Heart right ventricle (tissue), 16 donors: ENCODE measurements at regions not wholly inside any gene's neighbourhood (a gene's known extent, or its start where the extent isn't known, plus 50 kb on each side); places are given as distances from the start of the nearest gene placed in this dataset.

Experiments
- ATAC-seq, 8 donors: fragments of 200-7000 bp; cut with Tn5 transposase; one replicate each; pipeline ENCODE4 v1.9.1; 2020; ENCODE audit warnings: mild to moderate bottlenecking in 8 of 8, moderate library complexity in 8 of 8, moderate number of reproducible peaks in 1 of 8
- DNase-seq, 2 donors: peaks; one replicate each; pipeline ENCODE4 v3.0.0-alpha.2; 2020
- H3K27ac ChIP-seq, 10 donors: fragments of 200-600 bp; sonication (generic) in 2 of 10; one replicate each; pipeline versions ENCODE4 v1.5.0 to v1.8.0; 2020 to 2022; ENCODE audit warnings: mild to moderate bottlenecking in 3 of 10
- H3K27me3 ChIP-seq, 7 donors: fragments of 200-600 bp; one replicate each; pipeline ENCODE4 v1.8.0; 2021 to 2022; ENCODE audit warnings: mild to moderate bottlenecking in 2 of 7
- H3K36me3 ChIP-seq, 9 donors: fragments of 200-600 bp; sonication (generic) in 1 of 9; one replicate each; pipeline versions ENCODE4 v1.5.0 to v1.8.0; 2020 to 2022; ENCODE audit warnings: mild to moderate bottlenecking in 2 of 9
- H3K4me1 ChIP-seq, 9 donors: fragments of 200-600 bp; sonication (generic) in 1 of 9; one replicate each; pipeline versions ENCODE4 v1.5.0 to v1.8.0; 2020 to 2022; ENCODE audit warnings: mild to moderate bottlenecking in 4 of 9
- H3K4me3 ChIP-seq, 10 donors: fragments of 200-600 bp; sonication (generic) in 2 of 10; one replicate each; pipeline versions ENCODE4 v1.5.0 to v1.8.0; 2020 to 2022; ENCODE audit warnings: mild to moderate bottlenecking in 7 of 10, moderate library complexity in 2 of 10
- H3K9me3 ChIP-seq, 11 donors: fragments of 200-600 bp in 10 of 11; sonication (generic) in 2 of 11; one replicate each; pipeline versions ENCODE4 v1.5.0 to v1.8.0; 2013 to 2022; ENCODE audit warnings: mild to moderate bottlenecking in 2 of 11, control low read depth in 1 of 11, moderate library complexity in 1 of 11
- WGBS, 2 donors: extraction: QIAGEN DNeasy Blood & Tissue Kit; methylation state at CpG; one replicate each; pipeline ENCODE4 v1.1.7; 2013; ENCODE audit warnings: inconsistent platforms in 1 of 2; 5-methylcytosine and 5-hydroxymethylcytosine counted together
- intact Hi-C, 10 donors: fragments of 100-400 bp; cut with DNase I; formaldehyde crosslinking; loops; one replicate each; pipeline versions ENCODE4 v1.11.1 to v1.14.2; 2022
- TF ChIP-seq, protein P1 (sequence below), 9 donors: fragments of 200-600 bp; sonication (generic) in 2 of 9; IDR thresholded peaks; one replicate each; pipeline versions ENCODE4 v1.5.0 to v1.8.0; 2021 to 2022; ENCODE audit warnings: antibody characterized with exemption in 9 of 9, mild to moderate bottlenecking in 5 of 9, moderate library complexity in 1 of 9
- donor health status: Arrhythmogenic right ventricular cardiomyopathy.
- donor health status: ischemic (EF 13 %, LVEDD 7.1; RV severe dilation, severe dysfunction).
- donor health status: healthy with polysubstance abuse.
- donor health status: DM: no; HTN: yes; CAD: no.
- donor health status: DM: no; HTN: no; CAD: no.
- donor health status: ischemic (EF 25% LVEDD 6.9; RV normal size, moderate dysfunction).
- donor health status: ischemic (EF 25% LVEDD 5.7; RV mildly dilated, moderate dysfunction).
- donor health status: healthy.
- donor health status: DM: yes; HTN: yes; CAD: no.
- donor health status: Ischemic cardiomyopathy.
- donor health status: ischemic (EF 35%, LVEDD 5.7; RV mildly dilated, moderate dysfunction).
- donor health status: nonischemic (EF 11% LVEDD 7.7; RV severe dilation, severe dysfunction).
- donor health status: DM: yes; HTN: yes; CAD: no.
- donor health status: PGD.
- donor health status: ischemic (EF 29% LVEDD 5.4; RV normal size, mild dysfunction).
- donor health status: nonischemic (EF 23%, LVEDD 6.1; RV moderate dilation, normal function).

DNA sequence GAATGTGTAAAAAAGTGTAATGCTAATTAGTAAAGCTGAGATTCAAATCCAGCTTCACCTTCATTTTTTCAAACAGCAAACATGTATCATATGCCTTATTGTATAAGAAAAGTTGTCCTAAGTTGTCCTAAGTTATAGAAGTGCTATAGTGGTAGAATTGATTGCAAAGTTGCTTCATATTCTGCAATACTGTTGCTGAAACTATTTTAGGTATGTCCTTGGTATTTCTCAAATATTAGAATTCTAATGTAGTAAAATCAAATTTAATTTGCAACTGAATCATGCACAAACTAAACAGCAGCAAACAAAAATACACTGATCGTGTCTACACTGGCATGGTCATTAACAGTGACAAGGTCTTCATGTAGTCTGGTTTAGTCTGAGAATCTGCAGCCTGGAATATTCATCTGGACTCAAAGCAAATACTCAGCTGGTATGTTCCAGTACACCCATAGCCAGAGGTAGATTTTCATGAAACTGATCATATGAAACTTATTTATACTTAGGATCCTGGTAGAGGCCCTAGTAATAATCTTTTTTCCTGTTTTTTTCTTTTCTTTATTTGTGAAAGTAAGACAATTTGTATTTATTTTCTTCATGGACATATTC, 555.6 kb upstream of the ZEB2 start:
- intact Hi-C loops, result no loop called here
- Histone ChIP-seq H3K4me1 (peaks cover 0 to 12% (median 0%) of the 10 kb centered on the region in 9 donors), H3K36me3 (no peaks in the 10 kb centered on the region), H3K27me3 (no peaks in the 10 kb centered on the region), H3K9me3 (no peaks in the 10 kb centered on the region), H3K27ac (no peak overlapping the region), H3K4me3 (no peak overlapping the region)
- TF ChIP-seq, protein P1, sequence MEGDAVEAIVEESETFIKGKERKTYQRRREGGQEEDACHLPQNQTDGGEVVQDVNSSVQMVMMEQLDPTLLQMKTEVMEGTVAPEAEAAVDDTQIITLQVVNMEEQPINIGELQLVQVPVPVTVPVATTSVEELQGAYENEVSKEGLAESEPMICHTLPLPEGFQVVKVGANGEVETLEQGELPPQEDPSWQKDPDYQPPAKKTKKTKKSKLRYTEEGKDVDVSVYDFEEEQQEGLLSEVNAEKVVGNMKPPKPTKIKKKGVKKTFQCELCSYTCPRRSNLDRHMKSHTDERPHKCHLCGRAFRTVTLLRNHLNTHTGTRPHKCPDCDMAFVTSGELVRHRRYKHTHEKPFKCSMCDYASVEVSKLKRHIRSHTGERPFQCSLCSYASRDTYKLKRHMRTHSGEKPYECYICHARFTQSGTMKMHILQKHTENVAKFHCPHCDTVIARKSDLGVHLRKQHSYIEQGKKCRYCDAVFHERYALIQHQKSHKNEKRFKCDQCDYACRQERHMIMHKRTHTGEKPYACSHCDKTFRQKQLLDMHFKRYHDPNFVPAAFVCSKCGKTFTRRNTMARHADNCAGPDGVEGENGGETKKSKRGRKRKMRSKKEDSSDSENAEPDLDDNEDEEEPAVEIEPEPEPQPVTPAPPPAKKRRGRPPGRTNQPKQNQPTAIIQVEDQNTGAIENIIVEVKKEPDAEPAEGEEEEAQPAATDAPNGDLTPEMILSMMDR (IDR thresholded peaks at IDR 0.05), result no peak
- 85 to 87% methylated on average over 1 of the region's 1 CpG for WGBS, 2 donors
- ATAC-seq, result no peak
- DNase-seq, result no peak

DNA sequence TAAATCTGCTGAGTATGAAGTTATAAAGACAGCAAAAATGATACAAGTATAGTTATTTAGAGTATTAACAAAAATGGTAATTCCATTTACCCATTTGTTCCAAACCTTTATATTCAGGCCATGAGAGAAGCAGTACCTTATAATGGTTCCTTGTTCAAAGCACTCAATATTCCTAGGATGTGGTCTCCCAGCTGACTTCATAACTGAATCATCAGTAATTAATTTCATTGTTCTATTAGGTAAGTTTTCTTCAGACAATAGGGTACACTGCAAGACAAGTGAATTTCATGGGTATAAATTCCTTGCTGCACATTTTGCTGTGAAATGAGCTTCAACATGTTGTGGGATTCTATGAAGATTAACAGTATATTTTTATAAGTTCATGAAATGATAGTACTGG, 550.8 kb upstream of the ZEB2 start:
- Histone ChIP-seq H3K27ac (no peak overlapping the region), H3K4me1 (peaks cover 0 to 28% (median 3%) of the 10 kb centered on the region in 9 donors), H3K9me3 (peaks cover 0 to 12% (median 0%) of the 10 kb centered on the region in 11 donors), H3K36me3 (no peaks in the 10 kb centered on the region), H3K27me3 (no peaks in the 10 kb centered on the region), H3K4me3 (no peak overlapping the region)
- no peak for DNase-seq
- intact Hi-C loops, result no loop called here
- no peak for ATAC-seq
- TF ChIP-seq, protein P1 (IDR thresholded peaks at IDR 0.05), result no peak

DNA sequence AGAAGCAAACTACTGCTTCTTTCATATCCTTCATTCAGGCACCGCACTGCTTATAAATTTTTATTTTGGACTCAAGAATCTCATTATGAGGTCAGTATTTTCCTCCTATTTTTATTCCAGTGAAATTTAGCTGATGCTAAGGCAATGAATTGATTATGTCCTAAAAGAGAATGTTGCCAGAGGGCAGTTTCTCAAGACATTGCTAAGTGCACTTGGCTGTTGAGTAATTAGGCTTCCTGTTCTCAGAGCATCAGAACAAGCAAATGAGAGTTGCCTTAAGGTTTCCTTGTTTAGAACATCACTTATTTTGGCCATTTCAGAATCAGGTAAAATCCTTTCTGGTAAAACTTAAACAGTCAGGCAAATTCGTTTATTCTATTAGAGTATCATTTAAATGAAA, 548.6 kb upstream of the ZEB2 start:
- no peaks in the 10 kb centered on the region for H3K36me3 ChIP-seq
- peaks cover 0 to 12% (median 0%) of the 10 kb centered on the region in 11 donors for H3K9me3 ChIP-seq
- peaks cover 0 to 37% (median 9%) of the 10 kb centered on the region in 9 donors for H3K4me1 ChIP-seq
- H3K4me3 ChIP-seq, result no peak overlapping the region
- TF ChIP-seq, protein P1 (IDR thresholded peaks at IDR 0.05), result no peak
- 72 to 85% methylated on average over 2 of the region's 2 CpGs for WGBS, 2 donors
- no peaks in the 10 kb centered on the region for H3K27me3 ChIP-seq
- no peak for DNase-seq
- intact Hi-C loops, result no loop called here
- peak overlapping the region in 2 of 10 donors; percentile 78 to 84 for H3K27ac ChIP-seq
- no peak for ATAC-seq

GRCh38 chr2:145067549-145068030, 547.7 kb upstream of the ZEB2 start:
- DNase-seq (no peak), ATAC-seq (no peak)
- Histone ChIP-seq H3K27me3 (no peaks in the 10 kb centered on the region), H3K4me3 (no peak overlapping the region), H3K27ac (peak overlapping the region in 7 of 10 donors; percentile 12 to 89 (median 78)), H3K36me3 (no peaks in the 10 kb centered on the region), H3K9me3 (peaks cover 0 to 12% (median 0%) of the 10 kb centered on the region in 11 donors), H3K4me1 (peaks cover 0 to 37% (median 9%) of the 10 kb centered on the region in 9 donors)
- 75 to 76% methylated on average over 6 of the region's 6 CpGs for WGBS, 2 donors
- TF ChIP-seq, protein P1 (IDR thresholded peaks at IDR 0.05), result no peak
- intact Hi-C loops, result no loop called here
